Thyroid gland (tissue), 4 donors: ENCODE measurements at regions not wholly inside any gene's neighbourhood (a gene's known extent, or its start where the extent isn't known, plus 50 kb on each side); places are given as distances from the start of the nearest gene placed in this dataset.

Experiments used
- POLR2A ChIP-seq, 2 donors: fragments of 450-650 bp; IDR thresholded peaks; one replicate each; pipeline ENCODE4 v1.6.1; 2017; ENCODE audit warnings: antibody characterized with exemption in 2 of 2, mild to moderate bottlenecking in 2 of 2, moderate library complexity in 1 of 2
- TF ChIP-seq, protein P1 (sequence below), 6 experiments: fragments of 200-600 bp in 3 of 6; fragments of 450-650 bp in 3 of 6; sonication (generic) in 3 of 6; IDR thresholded peaks; one replicate each; pipeline ENCODE4 v1.5.1; 2016 to 2019; ENCODE audit warnings: antibody characterized with exemption in 6 of 6, mild to moderate bottlenecking in 2 of 6, inconsistent platforms in 1 of 6, moderate library complexity in 1 of 6

DNA sequence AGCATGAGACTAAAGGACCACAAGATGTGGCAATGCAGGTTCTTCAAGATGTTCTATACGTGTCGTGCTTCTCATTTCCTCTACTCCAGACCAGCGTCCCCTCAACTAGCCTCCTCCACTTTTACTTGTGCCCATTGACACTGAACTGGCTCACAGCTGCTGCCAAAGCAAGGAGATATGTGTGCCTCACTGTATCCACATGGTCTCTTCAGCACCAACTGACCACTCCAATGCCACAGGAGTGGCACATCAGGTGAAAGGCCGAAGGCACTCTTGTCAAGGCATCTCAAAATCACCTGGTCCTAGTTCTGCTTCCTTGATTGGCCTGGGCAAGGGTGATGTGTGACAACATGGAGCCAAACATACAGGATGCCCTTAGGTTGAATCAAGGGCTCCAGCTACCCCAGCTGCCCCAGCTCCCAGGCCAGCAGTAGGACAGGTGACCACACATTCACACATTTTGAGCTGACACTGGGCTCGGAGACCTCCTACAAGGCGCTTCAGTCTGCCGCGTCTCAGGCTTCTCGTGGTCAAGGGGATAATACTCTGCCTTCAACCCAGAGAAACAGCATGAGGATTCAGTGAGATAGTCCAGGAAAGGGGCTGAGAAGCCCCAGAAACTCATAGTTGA is 205.2 kb upstream of the CDH4 start:
- TF ChIP-seq, protein P1, sequence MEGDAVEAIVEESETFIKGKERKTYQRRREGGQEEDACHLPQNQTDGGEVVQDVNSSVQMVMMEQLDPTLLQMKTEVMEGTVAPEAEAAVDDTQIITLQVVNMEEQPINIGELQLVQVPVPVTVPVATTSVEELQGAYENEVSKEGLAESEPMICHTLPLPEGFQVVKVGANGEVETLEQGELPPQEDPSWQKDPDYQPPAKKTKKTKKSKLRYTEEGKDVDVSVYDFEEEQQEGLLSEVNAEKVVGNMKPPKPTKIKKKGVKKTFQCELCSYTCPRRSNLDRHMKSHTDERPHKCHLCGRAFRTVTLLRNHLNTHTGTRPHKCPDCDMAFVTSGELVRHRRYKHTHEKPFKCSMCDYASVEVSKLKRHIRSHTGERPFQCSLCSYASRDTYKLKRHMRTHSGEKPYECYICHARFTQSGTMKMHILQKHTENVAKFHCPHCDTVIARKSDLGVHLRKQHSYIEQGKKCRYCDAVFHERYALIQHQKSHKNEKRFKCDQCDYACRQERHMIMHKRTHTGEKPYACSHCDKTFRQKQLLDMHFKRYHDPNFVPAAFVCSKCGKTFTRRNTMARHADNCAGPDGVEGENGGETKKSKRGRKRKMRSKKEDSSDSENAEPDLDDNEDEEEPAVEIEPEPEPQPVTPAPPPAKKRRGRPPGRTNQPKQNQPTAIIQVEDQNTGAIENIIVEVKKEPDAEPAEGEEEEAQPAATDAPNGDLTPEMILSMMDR (IDR thresholded peaks at IDR 0.05) = no peak
- no peak for TF ChIP-seq POLR2A (IDR thresholded peaks at IDR 0.05)
